ENCODE measurements at regions not wholly inside any gene's neighbourhood (a gene's known extent, or its start where the extent isn't known, plus 50 kb on each side); places are given as distances from the start of the nearest gene placed in this dataset.
"Not testable (repeated sequence)": the region's sequence is repeated elsewhere in the genome, so short reads cannot be mapped to it uniquely, and the experiment has no call there.

DNA sequence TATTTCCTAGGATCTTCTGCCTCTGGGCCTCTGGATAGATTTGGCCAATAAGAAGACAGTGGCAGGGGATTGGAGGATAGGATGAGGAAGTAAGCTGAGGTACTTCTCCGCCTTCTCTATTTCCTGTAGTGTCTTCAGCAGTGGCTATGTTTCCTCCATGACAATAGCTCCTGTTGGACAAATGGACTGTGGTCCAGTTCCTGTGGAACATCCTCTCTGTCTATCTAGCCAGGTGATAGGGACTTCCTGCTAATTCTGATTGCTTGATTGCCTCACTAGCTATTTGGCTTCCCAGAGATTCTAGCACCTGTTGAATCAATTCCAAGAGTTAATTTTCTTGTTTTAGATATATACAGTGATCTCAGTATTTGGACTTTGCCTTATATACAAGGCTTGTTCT is 456.2 kb upstream of the NECTIN3 start:
- Histone ChIP-seq H3K4me3 (ENCODE audit: low read length in 2 of 2) (no peak overlapping the region), H3K9ac (ENCODE audit: low read depth in 1 of 2, low read length in 2 of 2) (no peak overlapping the region), H3K4me1 (ENCODE audit: control insufficient read depth in 2 of 2, insufficient read depth in 2 of 2, low read length in 2 of 2) (no peaks in the 10 kb centered on the region), H3K9me3 (ENCODE audit: control insufficient read depth in 2 of 2, low read length in 2 of 2) (no peaks in the 10 kb centered on the region), H3K36me3 (ENCODE audit: control insufficient read depth in 2 of 2, insufficient read depth in 2 of 2, low read length in 2 of 2) (no peaks in the 10 kb centered on the region), H3K27me3 (ENCODE audit: control insufficient read depth in 2 of 2, insufficient read depth in 2 of 2, low read length in 2 of 2) (no peaks in the 10 kb centered on the region), H3K27ac (ENCODE audit: low read depth in 2 of 2, low read length in 2 of 2) (no peak overlapping the region)

DNA sequence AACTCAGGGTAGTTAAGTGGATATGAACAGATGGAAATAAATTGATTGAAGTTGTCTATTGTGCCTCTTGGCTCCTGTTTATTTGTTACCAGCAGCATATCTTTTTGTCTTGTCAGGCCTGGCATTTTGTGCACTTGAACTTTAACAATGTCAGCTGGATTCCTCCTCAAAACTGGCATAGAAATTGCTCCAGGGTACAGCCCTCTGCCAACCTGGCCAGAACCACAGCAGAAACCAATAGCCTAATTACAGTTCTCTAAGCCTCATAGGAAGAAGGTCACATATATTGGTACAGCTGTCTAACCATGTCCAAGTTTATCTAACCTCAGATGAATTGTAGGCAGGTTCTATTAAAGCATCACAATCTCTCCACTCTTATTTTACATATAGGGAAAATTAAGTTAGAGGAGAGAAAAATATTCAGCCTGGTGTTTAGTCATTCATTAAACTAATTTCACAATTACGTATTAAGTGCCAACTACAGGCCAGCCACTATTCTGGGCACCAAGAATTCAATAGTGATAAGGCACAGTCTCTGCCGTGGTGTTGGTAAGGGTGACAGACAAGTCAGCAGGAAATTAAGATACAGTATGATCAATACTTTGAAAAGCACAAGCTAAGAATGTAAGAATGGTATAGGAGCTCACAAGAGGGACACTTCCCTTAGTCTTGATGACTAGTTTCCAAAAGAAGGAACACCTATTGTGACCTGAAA is 452.9 kb upstream of the NECTIN3 start:
- H3K27ac ChIP-seq (ENCODE audit: low read depth in 2 of 2, low read length in 2 of 2) = no peak overlapping the region
- H3K4me1 ChIP-seq (ENCODE audit: control insufficient read depth in 2 of 2, insufficient read depth in 2 of 2, low read length in 2 of 2) = no peaks in the 10 kb centered on the region
- no peaks in the 10 kb centered on the region for H3K36me3 ChIP-seq (ENCODE audit: control insufficient read depth in 2 of 2, insufficient read depth in 2 of 2, low read length in 2 of 2)
- H3K27me3 ChIP-seq (ENCODE audit: control insufficient read depth in 2 of 2, insufficient read depth in 2 of 2, low read length in 2 of 2) = no peaks in the 10 kb centered on the region
- no peaks in the 10 kb centered on the region for H3K9me3 ChIP-seq (ENCODE audit: control insufficient read depth in 2 of 2, low read length in 2 of 2)
- no peak overlapping the region for H3K9ac ChIP-seq (ENCODE audit: low read depth in 1 of 2, low read length in 2 of 2)
- H3K4me3 ChIP-seq (ENCODE audit: low read length in 2 of 2) = no peak overlapping the region

DNA sequence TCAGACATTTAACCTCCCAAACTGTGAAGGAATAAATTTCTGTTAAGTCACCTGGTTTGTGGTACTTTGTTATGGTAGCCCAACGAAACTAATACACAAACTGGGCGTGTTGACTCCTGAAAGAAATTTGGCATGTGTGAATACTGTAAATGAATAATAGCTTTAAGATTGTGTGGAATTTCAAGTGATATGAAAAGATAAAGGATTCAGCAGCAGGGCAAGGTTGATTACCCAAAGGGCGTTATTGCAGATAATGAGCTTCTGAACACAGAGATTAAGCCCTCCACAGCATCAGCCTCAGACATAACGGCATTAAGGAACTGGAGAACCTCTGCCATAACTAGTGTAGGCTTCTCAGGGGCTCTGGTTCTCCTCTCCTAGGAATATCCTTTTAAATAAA is 451.5 kb upstream of the NECTIN3 start:
- Histone ChIP-seq H3K4me1 (ENCODE audit: control insufficient read depth in 2 of 2, insufficient read depth in 2 of 2, low read length in 2 of 2) (no peaks in the 10 kb centered on the region), H3K9me3 (ENCODE audit: control insufficient read depth in 2 of 2, low read length in 2 of 2) (no peaks in the 10 kb centered on the region), H3K36me3 (ENCODE audit: control insufficient read depth in 2 of 2, insufficient read depth in 2 of 2, low read length in 2 of 2) (no peaks in the 10 kb centered on the region), H3K9ac (ENCODE audit: low read depth in 1 of 2, low read length in 2 of 2) (no peak overlapping the region), H3K27ac (ENCODE audit: low read depth in 2 of 2, low read length in 2 of 2) (no peak overlapping the region), H3K4me3 (ENCODE audit: low read length in 2 of 2) (no peak overlapping the region), H3K27me3 (ENCODE audit: control insufficient read depth in 2 of 2, insufficient read depth in 2 of 2, low read length in 2 of 2) (no peaks in the 10 kb centered on the region)

DNA sequence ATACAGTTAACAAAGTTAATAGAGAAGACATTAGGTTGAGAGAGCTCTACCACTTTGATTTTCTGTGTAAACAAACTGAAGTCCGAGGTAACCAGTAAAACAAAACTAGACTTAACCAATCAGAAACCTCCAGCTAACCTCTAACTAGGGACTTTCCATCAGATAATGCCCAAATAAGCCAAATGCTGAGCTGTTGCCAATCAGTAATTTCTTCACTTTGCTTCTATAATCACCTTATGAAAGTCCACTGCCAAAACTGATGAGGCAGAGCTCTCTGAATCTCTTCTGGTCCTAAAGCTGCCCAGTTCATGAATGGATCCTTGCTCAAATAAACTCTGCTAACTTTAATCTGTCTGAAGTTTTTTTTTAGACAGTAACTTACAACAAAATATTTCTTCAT is 448.0 kb upstream of the NECTIN3 start:
- no peak overlapping the region for H3K4me3 ChIP-seq (ENCODE audit: low read length in 2 of 2)

DNA sequence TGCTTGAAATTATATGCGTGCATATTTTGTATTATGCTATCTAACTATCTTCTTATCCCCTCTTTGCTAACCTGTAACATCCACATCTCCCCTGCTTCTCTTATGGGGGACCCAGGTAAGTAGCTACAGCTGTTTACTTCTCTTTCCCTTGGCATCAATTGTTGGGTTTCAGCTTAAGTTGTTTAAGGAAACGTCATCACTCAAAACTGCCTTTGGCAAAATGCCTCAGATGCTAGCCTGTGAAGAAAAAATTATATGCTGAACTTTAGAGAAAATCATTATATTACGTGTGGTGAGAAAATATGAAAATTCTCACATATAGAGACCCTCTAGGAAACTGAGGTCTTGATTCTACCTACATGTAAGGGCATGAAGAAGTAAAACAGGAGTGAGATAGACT is 447.0 kb upstream of the NECTIN3 start:
- Histone ChIP-seq H3K27me3 (ENCODE audit: control insufficient read depth in 2 of 2, insufficient read depth in 2 of 2, low read length in 2 of 2) (no peaks in the 10 kb centered on the region), H3K4me1 (ENCODE audit: control insufficient read depth in 2 of 2, insufficient read depth in 2 of 2, low read length in 2 of 2) (peaks cover 0 to 2% of the 10 kb centered on the region in 2 donors)

More for the DNA sequence above, 448.0 kb upstream of the NECTIN3 start:
- Histone ChIP-seq H3K36me3 (ENCODE audit: control insufficient read depth in 2 of 2, insufficient read depth in 2 of 2, low read length in 2 of 2) (no peaks in the 10 kb centered on the region), H3K4me1 (ENCODE audit: control insufficient read depth in 2 of 2, insufficient read depth in 2 of 2, low read length in 2 of 2) (peaks cover 0 to 2% of the 10 kb centered on the region in 2 donors), H3K27ac (ENCODE audit: low read depth in 2 of 2, low read length in 2 of 2) (no peak overlapping the region), H3K9me3 (ENCODE audit: control insufficient read depth in 2 of 2, low read length in 2 of 2) (no peaks in the 10 kb centered on the region), H3K27me3 (ENCODE audit: control insufficient read depth in 2 of 2, insufficient read depth in 2 of 2, low read length in 2 of 2) (no peaks in the 10 kb centered on the region), H3K9ac (ENCODE audit: low read depth in 1 of 2, low read length in 2 of 2) (no peak overlapping the region)

DNA sequence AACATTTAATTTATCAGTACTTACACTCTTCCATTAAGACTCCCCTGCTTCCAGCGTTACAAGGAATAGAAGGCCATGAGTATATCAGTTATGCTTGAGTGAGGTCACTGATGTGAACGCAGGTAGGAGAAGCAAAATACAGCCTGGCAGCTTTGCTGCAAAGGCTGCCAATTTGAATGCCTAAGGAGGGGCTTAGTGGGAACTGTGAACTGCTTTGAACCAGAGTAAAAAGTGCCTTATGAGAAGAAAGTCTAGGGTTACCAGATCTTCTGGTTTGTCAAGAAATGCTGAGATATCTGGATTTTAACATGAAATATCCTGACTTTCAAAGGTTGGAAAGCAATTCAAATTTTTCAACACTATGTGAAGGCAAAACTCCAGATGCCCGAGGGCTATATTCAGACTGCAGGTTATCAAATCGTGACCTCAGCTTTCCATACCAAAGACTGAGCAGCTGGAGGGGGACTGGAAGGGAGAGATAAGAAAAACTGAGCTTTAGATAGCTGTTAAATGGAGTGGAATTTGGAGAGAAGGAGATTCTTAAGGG is 446.3 kb upstream of the NECTIN3 start:
- Histone ChIP-seq H3K9me3 (ENCODE audit: control insufficient read depth in 2 of 2, low read length in 2 of 2) (no peaks in the 10 kb centered on the region), H3K9ac (ENCODE audit: low read depth in 1 of 2, low read length in 2 of 2) (no peak overlapping the region), H3K4me1 (ENCODE audit: control insufficient read depth in 2 of 2, insufficient read depth in 2 of 2, low read length in 2 of 2) (peaks cover 0 to 2% of the 10 kb centered on the region in 2 donors), H3K27me3 (ENCODE audit: control insufficient read depth in 2 of 2, insufficient read depth in 2 of 2, low read length in 2 of 2) (no peaks in the 10 kb centered on the region), H3K27ac (ENCODE audit: low read depth in 2 of 2, low read length in 2 of 2) (no peak overlapping the region), H3K4me3 (ENCODE audit: low read length in 2 of 2) (no peak overlapping the region), H3K36me3 (ENCODE audit: control insufficient read depth in 2 of 2, insufficient read depth in 2 of 2, low read length in 2 of 2) (no peaks in the 10 kb centered on the region)

More for the DNA sequence above, 447.0 kb upstream of the NECTIN3 start:
- no peaks in the 10 kb centered on the region for H3K36me3 ChIP-seq (ENCODE audit: control insufficient read depth in 2 of 2, insufficient read depth in 2 of 2, low read length in 2 of 2)
- no peak overlapping the region for H3K9ac ChIP-seq (ENCODE audit: low read depth in 1 of 2, low read length in 2 of 2)
- no peak overlapping the region for H3K4me3 ChIP-seq (ENCODE audit: low read length in 2 of 2)
- no peaks in the 10 kb centered on the region for H3K9me3 ChIP-seq (ENCODE audit: control insufficient read depth in 2 of 2, low read length in 2 of 2)
- no peak overlapping the region for H3K27ac ChIP-seq (ENCODE audit: low read depth in 2 of 2, low read length in 2 of 2)

DNA sequence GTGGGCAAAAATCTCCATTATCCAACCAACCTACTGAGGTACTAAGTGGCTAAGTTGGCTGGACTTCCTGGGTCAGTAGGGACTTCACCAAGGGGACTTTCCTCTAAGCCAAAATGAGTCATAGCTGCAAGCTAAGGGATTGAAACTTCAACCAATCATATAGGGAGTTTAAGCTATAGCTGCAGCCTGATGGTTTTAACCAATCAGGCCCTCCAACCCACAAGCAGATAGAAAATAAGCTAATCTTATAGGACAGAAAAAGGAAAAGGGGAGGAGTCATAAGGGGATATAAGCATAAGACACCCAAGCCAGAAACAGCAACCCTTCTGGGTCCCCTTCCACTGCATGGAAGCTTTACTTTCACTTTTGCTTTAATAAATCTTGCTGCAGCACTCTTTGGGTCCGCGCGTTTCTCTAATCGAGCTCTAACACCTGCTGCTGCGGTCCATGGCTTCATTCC is 444.9 kb upstream of the NECTIN3 start:
- not testable (repeated sequence) for H3K9me3 ChIP-seq (ENCODE audit: control insufficient read depth in 2 of 2, low read length in 2 of 2); H3K9ac ChIP-seq (ENCODE audit: low read depth in 1 of 2, low read length in 2 of 2); H3K27me3 ChIP-seq (ENCODE audit: control insufficient read depth in 2 of 2, insufficient read depth in 2 of 2, low read length in 2 of 2); H3K36me3 ChIP-seq (ENCODE audit: control insufficient read depth in 2 of 2, insufficient read depth in 2 of 2, low read length in 2 of 2); H3K4me1 ChIP-seq (ENCODE audit: control insufficient read depth in 2 of 2, insufficient read depth in 2 of 2, low read length in 2 of 2); H3K27ac ChIP-seq (ENCODE audit: low read depth in 2 of 2, low read length in 2 of 2); H3K4me3 ChIP-seq (ENCODE audit: low read length in 2 of 2)

DNA sequence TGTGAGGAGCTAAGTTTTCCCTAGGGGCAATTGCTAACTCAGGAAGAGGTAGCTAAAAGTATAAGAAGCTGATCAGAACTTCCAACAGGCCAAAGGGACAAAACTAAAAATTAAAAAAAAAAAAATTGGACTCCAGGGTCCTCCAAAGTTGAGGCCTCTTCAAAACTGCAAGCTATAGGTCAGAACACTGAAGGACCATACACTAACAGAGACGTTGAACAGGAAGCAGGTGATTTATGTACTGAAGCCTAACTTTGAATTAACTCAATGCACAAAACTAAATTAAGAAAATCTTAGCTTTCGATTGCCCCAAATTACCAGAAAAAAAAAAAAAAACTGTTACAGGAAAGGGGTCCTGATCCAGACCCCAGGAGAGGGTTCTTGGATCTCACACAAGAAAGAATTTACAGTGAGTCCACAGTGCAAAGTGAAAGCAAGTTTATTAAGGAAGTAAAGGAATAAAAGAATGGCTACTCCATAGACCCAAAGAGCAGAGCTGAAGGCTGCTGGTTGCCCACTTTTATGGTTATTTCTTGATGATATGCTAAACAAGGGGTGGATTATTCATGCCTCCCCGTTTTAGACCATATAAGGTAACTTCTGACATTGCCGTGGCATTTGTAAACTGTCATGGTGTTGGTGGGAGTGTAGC is 442.8 kb upstream of the NECTIN3 start:
- peaks cover 0 to 2% of the 10 kb centered on the region in 2 donors for H3K4me1 ChIP-seq (ENCODE audit: control insufficient read depth in 2 of 2, insufficient read depth in 2 of 2, low read length in 2 of 2)
- H3K27ac ChIP-seq (ENCODE audit: low read depth in 2 of 2, low read length in 2 of 2) = no peak overlapping the region
- no peaks in the 10 kb centered on the region for H3K9me3 ChIP-seq (ENCODE audit: control insufficient read depth in 2 of 2, low read length in 2 of 2)
- H3K9ac ChIP-seq (ENCODE audit: low read depth in 1 of 2, low read length in 2 of 2) = no peak overlapping the region
- H3K27me3 ChIP-seq (ENCODE audit: control insufficient read depth in 2 of 2, insufficient read depth in 2 of 2, low read length in 2 of 2) = no peaks in the 10 kb centered on the region
- no peak overlapping the region for H3K4me3 ChIP-seq (ENCODE audit: low read length in 2 of 2)
- H3K36me3 ChIP-seq (ENCODE audit: control insufficient read depth in 2 of 2, insufficient read depth in 2 of 2, low read length in 2 of 2) = no peaks in the 10 kb centered on the region

DNA sequence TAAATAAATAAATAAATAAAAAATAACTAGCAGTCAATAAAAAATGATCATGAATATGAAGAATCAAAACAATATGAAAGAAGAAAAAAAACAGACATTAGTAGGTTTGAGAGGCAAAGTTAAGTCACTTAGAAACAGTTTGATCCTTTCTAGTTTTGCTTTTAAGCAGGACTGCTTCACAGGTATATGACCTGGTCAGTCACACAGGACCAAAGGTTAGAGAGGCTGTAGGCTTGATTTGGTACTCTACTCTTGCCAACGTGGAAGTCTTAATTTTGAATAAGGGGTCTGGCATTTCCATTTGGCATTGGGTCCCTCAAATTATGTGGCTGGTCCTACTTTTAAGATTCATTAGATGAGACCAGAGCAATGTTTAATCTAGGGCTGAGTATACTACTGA is 441.7 kb upstream of the NECTIN3 start:
- Histone ChIP-seq H3K4me1 (ENCODE audit: control insufficient read depth in 2 of 2, insufficient read depth in 2 of 2, low read length in 2 of 2) (peaks cover 0 to 2% of the 10 kb centered on the region in 2 donors), H3K27ac (ENCODE audit: low read depth in 2 of 2, low read length in 2 of 2) (no peak overlapping the region), H3K27me3 (ENCODE audit: control insufficient read depth in 2 of 2, insufficient read depth in 2 of 2, low read length in 2 of 2) (no peaks in the 10 kb centered on the region), H3K9me3 (ENCODE audit: control insufficient read depth in 2 of 2, low read length in 2 of 2) (no peaks in the 10 kb centered on the region), H3K9ac (ENCODE audit: low read depth in 1 of 2, low read length in 2 of 2) (no peak overlapping the region), H3K4me3 (ENCODE audit: low read length in 2 of 2) (no peak overlapping the region), H3K36me3 (ENCODE audit: control insufficient read depth in 2 of 2, insufficient read depth in 2 of 2, low read length in 2 of 2) (no peaks in the 10 kb centered on the region)

DNA sequence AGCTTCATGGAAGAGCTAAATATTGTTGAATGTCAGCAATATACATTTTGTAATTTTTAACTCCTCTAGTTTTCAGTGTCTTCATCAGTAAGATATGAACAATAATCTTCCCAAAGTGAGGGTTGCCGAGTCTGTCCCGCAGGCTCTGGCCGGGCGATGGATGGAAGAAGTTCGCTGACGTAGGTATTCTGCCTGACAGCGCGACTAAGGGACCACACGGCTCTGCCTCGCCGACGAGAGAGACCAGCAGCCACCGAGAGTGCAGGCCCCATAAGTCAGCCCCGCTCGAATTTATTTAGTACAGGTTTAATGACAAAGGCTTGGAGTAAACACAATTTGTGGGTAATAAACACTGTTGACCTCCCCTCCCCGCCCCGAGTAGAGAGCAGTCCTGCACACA is 427.4 kb upstream of the NECTIN3 start:
- Histone ChIP-seq H3K4me1 (ENCODE audit: control insufficient read depth in 2 of 2, insufficient read depth in 2 of 2, low read length in 2 of 2) (no peaks in the 10 kb centered on the region), H3K9me3 (ENCODE audit: control insufficient read depth in 2 of 2, low read length in 2 of 2) (no peaks in the 10 kb centered on the region), H3K4me3 (ENCODE audit: low read length in 2 of 2) (no peak overlapping the region), H3K36me3 (ENCODE audit: control insufficient read depth in 2 of 2, insufficient read depth in 2 of 2, low read length in 2 of 2) (no peaks in the 10 kb centered on the region), H3K9ac (ENCODE audit: low read depth in 1 of 2, low read length in 2 of 2) (no peak overlapping the region), H3K27me3 (ENCODE audit: control insufficient read depth in 2 of 2, insufficient read depth in 2 of 2, low read length in 2 of 2) (no peaks in the 10 kb centered on the region), H3K27ac (ENCODE audit: low read depth in 2 of 2, low read length in 2 of 2) (no peak overlapping the region)
